Hepatocyte (in vitro differentiated cells): ENCODE measurements at regions not wholly inside any gene's neighbourhood (a gene's known extent, or its start where the extent isn't known, plus 50 kb on each side); places are given as distances from the start of the nearest gene placed in this dataset.

ENCODE experiments used
- CTCF ChIP-seq: fragments of 200-600 bp; sonication (generic); IDR thresholded peaks from 2 replicates; pipeline ENCODE4 v1.5.1; 2016; ENCODE audit warnings: antibody characterized with exemption, mild to moderate bottlenecking; ENCODE audit not compliant: poor library complexity
- EZH2phosphoT487 ChIP-seq: fragments of 200-600 bp; sonication (generic); IDR thresholded peaks from one replicate; pipeline ENCODE4 v1.6.1; 2018; ENCODE audit warnings: antibody characterized with exemption, mild to moderate bottlenecking, low read depth, moderate library complexity; ENCODE audit not compliant: unreplicated experiment, severe bottlenecking

- TF ChIP-seq CTCF = no peak
- TF ChIP-seq EZH2phosphoT487 = no peak
These were observed 148.9 kb downstream of the OXSM start for GRCh38 chr3:25938566-25939325.
